Suprapubic skin (tissue), 4 donors: ENCODE measurements at regions not wholly inside any gene's neighbourhood (a gene's known extent, or its start where the extent isn't known, plus 50 kb on each side); places are given as distances from the start of the nearest gene placed in this dataset.

Source experiments
- DNase-seq, 2 donors: peaks; one replicate each; pipeline ENCODE4 v3.0.0-alpha.2; 2019; ENCODE audit warnings: low spot score in 2 of 2
- H3K27ac ChIP-seq: fragments of 200-600 bp; sonication (generic); one replicate; pipeline ENCODE4 v1.5.1; 2019
- H3K27me3 ChIP-seq: fragments of 200-600 bp; sonication (generic); one replicate; pipeline ENCODE4 v1.5.1; 2019
- H3K36me3 ChIP-seq: fragments of 200-600 bp; sonication (generic); one replicate; pipeline ENCODE4 v1.5.1; 2019
- H3K4me1 ChIP-seq: fragments of 200-600 bp; sonication (generic); one replicate; pipeline ENCODE4 v1.5.1; 2019
- H3K4me3 ChIP-seq: fragments of 200-600 bp; sonication (generic); one replicate; pipeline ENCODE4 v1.5.1; 2019; ENCODE audit warnings: mild to moderate bottlenecking
- H3K9me3 ChIP-seq: fragments of 200-600 bp; sonication (generic); one replicate; pipeline ENCODE4 v1.5.1; 2019
- CTCF ChIP-seq, 2 donors: fragments of 200-600 bp in 1 of 2; fragments of 450-650 bp in 1 of 2; sonication (generic) in 1 of 2; IDR thresholded peaks; one replicate each; pipeline ENCODE4 v1.5.1; 2016 to 2019; ENCODE audit warnings: antibody characterized with exemption in 2 of 2, mild to moderate bottlenecking in 1 of 2, moderate library complexity in 1 of 2
- EP300 ChIP-seq: sonication (generic); formaldehyde crosslinking; IDR thresholded peaks from one replicate; pipeline ENCODE4 v1.6.1; 2017; ENCODE audit warnings: antibody characterized with exemption
- POLR2A ChIP-seq, 2 donors: fragments of 450-650 bp; IDR thresholded peaks; one replicate each; pipeline ENCODE4 v1.6.1; 2017; ENCODE audit warnings: antibody characterized with exemption in 2 of 2, mild to moderate bottlenecking in 2 of 2, moderate library complexity in 2 of 2
- POLR2AphosphoS5 ChIP-seq, 3 donors: sonication (generic); formaldehyde crosslinking; IDR thresholded peaks; one replicate each; pipeline ENCODE4 v1.6.1; 2017; ENCODE audit warnings: antibody characterized with exemption in 3 of 3
- WGBS: methylation state at CpG from one replicate; pipeline ENCODE4 v1.1.5; 2018; 5-methylcytosine and 5-hydroxymethylcytosine counted together

- H3K27me3 ChIP-seq: peaks cover 9% of the 10 kb centered on the region
- WGBS: 81% methylated on average over 18 of the region's 18 CpGs
- no peak overlapping the region for H3K27ac ChIP-seq
- TF ChIP-seq EP300: no peak
- no peak for TF ChIP-seq POLR2A (IDR thresholded peaks at IDR 0.05)
- TF ChIP-seq CTCF (IDR thresholded peaks at IDR 0.05): no peak
- TF ChIP-seq POLR2AphosphoS5 (IDR thresholded peaks at IDR 0.05): no peak
- no peak for DNase-seq
- H3K36me3 ChIP-seq: no peaks in the 10 kb centered on the region
- no peaks in the 10 kb centered on the region for H3K4me1 ChIP-seq
- no peaks in the 10 kb centered on the region for H3K9me3 ChIP-seq
- no peak overlapping the region for H3K4me3 ChIP-seq
These were observed 348.4 kb downstream of the GLRX3 start for GRCh38 chr10:130484468-130485180.

- Histone ChIP-seq H3K4me1 (no peaks in the 10 kb centered on the region), H3K27me3 (peaks cover 9% of the 10 kb centered on the region), H3K9me3 (no peaks in the 10 kb centered on the region), H3K27ac (no peak overlapping the region), H3K36me3 (no peaks in the 10 kb centered on the region), H3K4me3 (no peak overlapping the region)
- 87% methylated on average over 22 of the region's 27 CpGs for WGBS
- TF ChIP-seq EP300: no peak
- TF ChIP-seq POLR2A (IDR thresholded peaks at IDR 0.05): no peak
- no peak for DNase-seq
These were observed 349.2 kb downstream of the GLRX3 start for GRCh38 chr10:130485236-130485957.

DNA sequence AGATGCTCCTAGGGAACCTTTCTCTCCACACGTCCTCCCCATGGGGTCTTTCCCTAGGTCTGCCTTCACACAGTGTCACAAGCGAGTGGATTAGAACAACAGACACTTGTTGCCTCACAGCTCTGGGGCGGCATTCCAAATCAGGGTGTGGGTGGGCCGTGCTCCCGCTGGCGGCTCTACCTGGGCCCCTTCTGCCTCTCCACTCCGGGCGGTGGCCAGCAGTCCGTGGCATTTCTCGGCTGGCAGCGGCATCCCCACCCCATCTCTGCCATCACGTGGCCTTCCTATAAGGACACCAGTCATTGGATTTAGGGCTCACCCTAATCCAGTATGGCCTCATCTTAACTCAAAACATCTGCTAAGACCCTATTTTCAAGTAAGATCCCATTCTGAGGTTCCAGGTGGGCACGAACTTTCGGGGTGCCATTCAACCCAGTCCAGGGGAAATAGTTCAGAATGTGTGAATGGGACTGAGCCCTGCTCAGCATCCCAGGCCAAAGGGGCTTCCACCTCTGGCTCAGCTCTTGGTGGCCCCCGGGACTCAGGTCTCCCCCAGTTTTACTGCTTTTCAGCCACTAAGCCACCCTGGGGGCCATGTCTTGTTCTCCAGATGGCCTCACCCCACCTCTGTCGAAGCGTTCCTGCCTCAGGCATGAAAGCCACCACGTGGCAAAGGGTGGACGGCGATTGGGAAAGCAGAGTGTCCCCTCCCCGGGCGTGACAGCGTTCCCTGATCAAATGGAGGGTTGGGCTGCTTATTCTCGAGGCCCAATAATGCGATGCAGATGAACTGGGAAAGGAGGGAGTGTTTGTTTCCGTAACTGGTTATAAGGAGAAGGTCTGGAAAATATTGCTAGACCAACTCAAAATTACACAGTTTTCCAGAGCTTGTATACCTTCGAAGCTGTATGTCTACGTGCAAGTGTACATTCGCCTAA is 350.0 kb downstream of the GLRX3 start:
- H3K27me3 ChIP-seq: peaks cover 9% of the 10 kb centered on the region
- WGBS: 80% methylated on average over 27 of the region's 29 CpGs
- no peak overlapping the region for H3K27ac ChIP-seq
- no peaks in the 10 kb centered on the region for H3K9me3 ChIP-seq
- no peaks in the 10 kb centered on the region for H3K36me3 ChIP-seq
- DNase-seq: peak in 1 of 2 donors; percentile 50
- no peak overlapping the region for H3K4me3 ChIP-seq
- no peaks in the 10 kb centered on the region for H3K4me1 ChIP-seq
- TF ChIP-seq POLR2AphosphoS5 (IDR thresholded peaks at IDR 0.05): no peak
- TF ChIP-seq CTCF (IDR thresholded peaks at IDR 0.05): no peak
- TF ChIP-seq EP300: no peak
- no peak for TF ChIP-seq POLR2A (IDR thresholded peaks at IDR 0.05)

DNA sequence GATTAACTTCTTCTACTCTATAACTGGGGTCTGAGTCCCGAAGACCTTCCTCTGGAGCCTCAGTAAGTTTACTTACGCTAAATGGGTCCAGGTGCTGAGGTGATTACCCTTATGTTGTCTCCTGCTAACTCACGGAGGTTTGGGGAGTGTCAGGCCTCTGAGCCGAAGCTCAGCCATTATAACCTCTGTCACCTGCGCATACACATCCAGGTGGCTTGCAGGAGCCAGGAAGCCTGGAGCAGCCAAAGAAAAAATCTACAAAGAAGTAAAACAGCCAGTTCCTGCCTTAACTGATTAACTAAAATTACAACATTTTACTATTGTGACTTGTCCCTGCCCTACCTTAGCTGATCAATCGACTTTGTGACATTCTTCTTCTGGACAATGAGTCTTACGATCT is 350.7 kb downstream of the GLRX3 start:
- no peak for TF ChIP-seq EP300
- TF ChIP-seq CTCF (IDR thresholded peaks at IDR 0.05): no peak
- no peak for TF ChIP-seq POLR2A (IDR thresholded peaks at IDR 0.05)
- TF ChIP-seq POLR2AphosphoS5 (IDR thresholded peaks at IDR 0.05): no peak

DNA sequence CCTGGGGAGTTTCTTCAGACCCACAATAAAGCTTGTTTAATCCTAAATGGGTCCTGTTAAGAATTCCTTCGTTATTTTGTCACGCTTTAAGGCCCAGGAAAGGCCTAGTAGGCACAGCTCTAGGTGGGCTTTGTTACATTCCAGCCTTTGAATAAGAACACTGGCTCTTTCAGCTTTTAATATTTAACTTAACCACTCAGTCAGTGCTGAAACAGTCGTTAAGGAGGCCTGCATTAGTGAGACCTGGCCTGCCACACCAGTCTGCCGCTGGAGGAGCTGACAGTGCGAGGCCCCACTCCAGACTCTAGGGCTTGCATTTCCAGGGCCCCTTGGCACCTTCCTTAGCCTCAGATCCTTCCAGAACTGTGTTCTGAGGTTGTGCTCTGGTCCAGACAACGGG is 351.4 kb downstream of the GLRX3 start:
- Histone ChIP-seq H3K4me3 (no peak overlapping the region), H3K27me3 (peaks cover 6% of the 10 kb centered on the region), H3K27ac (no peak overlapping the region), H3K4me1 (no peaks in the 10 kb centered on the region), H3K9me3 (peaks cover 2% of the 10 kb centered on the region), H3K36me3 (no peaks in the 10 kb centered on the region)
- peak; percentile 8 to 29 for DNase-seq
- no peak for TF ChIP-seq EP300
- no peak for TF ChIP-seq CTCF (IDR thresholded peaks at IDR 0.05)
- TF ChIP-seq POLR2A (IDR thresholded peaks at IDR 0.05): no peak
- no peak for TF ChIP-seq POLR2AphosphoS5 (IDR thresholded peaks at IDR 0.05)
- 67% methylated on average over 5 of the region's 6 CpGs for WGBS

More for the DNA sequence above, 350.7 kb downstream of the GLRX3 start:
- H3K4me1 ChIP-seq: no peaks in the 10 kb centered on the region
- 74% methylated on average over 7 of the region's 7 CpGs for WGBS
- H3K9me3 ChIP-seq: no peaks in the 10 kb centered on the region
- peaks cover 9% of the 10 kb centered on the region for H3K27me3 ChIP-seq
- no peak overlapping the region for H3K27ac ChIP-seq
- no peak overlapping the region for H3K4me3 ChIP-seq
- DNase-seq: peak in 1 of 2 donors; percentile 44
- H3K36me3 ChIP-seq: no peaks in the 10 kb centered on the region
